HepG2 (cell line): ENCODE measurements at regions not wholly inside any gene's neighbourhood (a gene's known extent, or its start where the extent isn't known, plus 50 kb on each side); places are given as distances from the start of the nearest gene placed in this dataset.

ENCODE experiments used
- ATAC-seq: fragments of 200-7000 bp; cut with Tn5 transposase; 3 replicates; pipeline ENCODE4 v1.9.1; 2020; ENCODE audit warnings: mild to moderate bottlenecking, moderate library complexity
- BruUV-seq: library from RNA; stranded (reverse); fragments of 400-500 nt; replicated peaks from 2 replicates; lab custom pipeline; 2021; lab: Mats Ljungman, UMichigan
- CTCF ChIA-PET: fragments of 300-600 bp; formaldehyde crosslinking; extraction: SDS; loops from one replicate; lab custom pipeline; 2021; ENCODE audit warnings: low total read pairs, inconsistent platforms, low intra/inter-chr PET ratio; lab: Yijun Ruan, JAX
- POLR2A ChIA-PET: fragments of 350-600 bp; sonication (Branson Sonifier 250); formaldehyde crosslinking; loops from one replicate; lab custom pipeline; 2020; ENCODE audit warnings: antibody characterized with exemption, inconsistent platforms; lab: Yijun Ruan, JAX
- DNase-seq: peaks from one replicate; pipeline ENCODE4 v3.0.0-alpha.2; 2015; ENCODE audit warnings: low spot score
- FAIRE-seq: peaks from 3 replicates; lab custom pipeline; 2011; peaks lifted over from hg19 to GRCh38; lab: Jason Lieb, UNC
- H2AFZ ChIP-seq: one replicate; pipeline ENCODE4 v1.6.1; 2011; ENCODE audit warnings: low read length, inconsistent platforms
- H3K27ac ChIP-seq: fragments of 300-600 bp; 3 replicates; pipeline ENCODE4 v1.8.0; 2011; ENCODE audit warnings: mixed run types, mild to moderate bottlenecking, mixed read lengths, low read length, inconsistent platforms; ENCODE audit not compliant: insufficient read depth; ENCODE audit errors: extremely low read length
- H3K27me3 ChIP-seq, 2 experiments: fragments of 200-600 bp in 1 of 2; 2 replicates in 1 of 2; 3 replicates in 1 of 2; pipeline versions ENCODE4 v1.6.0 to v1.8.0; 2011; ENCODE audit warnings: low read length in 2 of 2, mild to moderate bottlenecking in 2 of 2, moderate library complexity in 2 of 2, inconsistent platforms in 1 of 2; ENCODE audit not compliant: insufficient read depth in 2 of 2, control insufficient read depth in 1 of 2
- H3K36me3 ChIP-seq, 2 experiments: fragments of 200-600 bp in 1 of 2; replicated peaks in 1 of 2; 2 replicates in 1 of 2; 3 replicates in 1 of 2; pipeline versions ENCODE4 v1.5.1 to v1.8.0; 2011; ENCODE audit warnings: low read length in 2 of 2, inconsistent platforms in 1 of 2; ENCODE audit not compliant: insufficient read depth in 2 of 2, control insufficient read depth in 1 of 2
- H3K4me1 ChIP-seq: 2 replicates; pipeline ENCODE4 v1.5.1; 2012; ENCODE audit warnings: low read length, inconsistent platforms; ENCODE audit not compliant: insufficient read depth
- H3K4me2 ChIP-seq: 2 replicates; pipeline ENCODE4 v1.6.0; 2011; ENCODE audit warnings: low read depth, low read length, inconsistent platforms
- H3K4me3 ChIP-seq, 3 experiments: fragments of 200-600 bp in 1 of 3; sonication (generic), shearing (Covaris generic) in 1 of 3; replicated peaks in 1 of 3; 2 replicates each; pipeline ENCODE4 v1.5.1; 2011 to 2016; ENCODE audit warnings: low read length in 3 of 3, inconsistent platforms in 2 of 3, low read depth in 2 of 3, mild to moderate bottlenecking in 2 of 3, control low read depth in 1 of 3, mixed read lengths in 1 of 3; ENCODE audit not compliant: insufficient read depth in 1 of 3
- H3K79me2 ChIP-seq: one replicate; pipeline ENCODE4 v1.6.1; 2011; ENCODE audit warnings: low read length, inconsistent platforms; ENCODE audit not compliant: insufficient read depth
- H3K9ac ChIP-seq: 2 replicates; pipeline ENCODE4 v1.6.0; 2011; ENCODE audit warnings: mild to moderate bottlenecking, low read depth, low read length, inconsistent platforms; ENCODE audit not compliant: insufficient read depth
- H3K9me3 ChIP-seq: 2 replicates; pipeline ENCODE4 v1.5.1; 2012; ENCODE audit warnings: mild to moderate bottlenecking, low read length
- H4K20me1 ChIP-seq: 2 replicates; pipeline ENCODE4 v1.6.0; 2011; ENCODE audit warnings: inconsistent platforms, mild to moderate bottlenecking, low read length, moderate library complexity; ENCODE audit not compliant: insufficient read depth
- ATRX ChIP-seq: sonication (generic); formaldehyde crosslinking; IDR thresholded peaks from 2 replicates; pipeline ENCODE4 v1.4.0; 2020; ENCODE audit warnings: missing genetic modification reagents, borderline replicate concordance
- CAMTA2 ChIP-seq: sonication (generic); formaldehyde crosslinking; IDR thresholded peaks from 2 replicates; pipeline ENCODE4 v1.4.0; 2020; ENCODE audit warnings: mild to moderate bottlenecking, missing genetic modification reagents, borderline replicate concordance
- FOXA3 ChIP-seq: IDR thresholded peaks from 2 replicates; pipeline ENCODE4 v1.6.1; 2016; ENCODE audit warnings: missing genetic modification reagents, missing compliant biosample characterization
- FOXJ3 ChIP-seq: sonication (generic); formaldehyde crosslinking; IDR thresholded peaks from 2 replicates; pipeline ENCODE4 v1.4.0; 2020; ENCODE audit warnings: missing genetic modification reagents, mild to moderate bottlenecking, borderline replicate concordance
- HOXD1 ChIP-seq: sonication (generic); formaldehyde crosslinking; IDR thresholded peaks from 2 replicates; pipeline ENCODE4 v1.5.0; 2020; ENCODE audit warnings: missing genetic modification reagents
- MTA1 ChIP-seq: sonication (generic); formaldehyde crosslinking; IDR thresholded peaks from 2 replicates; pipeline ENCODE4 v1.4.0; 2020; ENCODE audit warnings: missing genetic modification reagents, mild to moderate bottlenecking, borderline replicate concordance
- PHF20 ChIP-seq: sonication (generic); formaldehyde crosslinking; IDR thresholded peaks from 2 replicates; pipeline ENCODE4 v1.5.0; 2020; ENCODE audit warnings: mild to moderate bottlenecking, missing genetic modification reagents
- REXO4 ChIP-seq: sonication (generic); formaldehyde crosslinking; IDR thresholded peaks from 2 replicates; pipeline ENCODE4 v1.8.0; 2022; ENCODE audit warnings: missing genetic modification reagents, mild to moderate bottlenecking, borderline replicate concordance
- SNAPC2 ChIP-seq: sonication (generic); formaldehyde crosslinking; IDR thresholded peaks from 2 replicates; pipeline ENCODE4 v1.8.1; 2022; ENCODE audit warnings: mild to moderate bottlenecking, missing genetic modification reagents
- ZFP36L1 ChIP-seq: sonication (generic); formaldehyde crosslinking; IDR thresholded peaks from 2 replicates; pipeline ENCODE4 v1.8.0; 2022; ENCODE audit warnings: mild to moderate bottlenecking, missing genetic modification reagents, moderate library complexity
- ZNF777 ChIP-seq: sonication (generic); formaldehyde crosslinking; IDR thresholded peaks from 2 replicates; pipeline ENCODE4 v1.4.0; 2020; ENCODE audit warnings: missing genetic modification reagents
- WGBS: methylation state at CpG from one replicate; pipeline ENCODE4 v1.1.6; 2017; ENCODE audit warnings: low lambda C conversion rate; 5-methylcytosine and 5-hydroxymethylcytosine counted together
- in situ Hi-C: cut with HindIII; loops from 2 replicates; pipeline ENCODE4 v1.10.0; 2017; ENCODE audit warnings: low pct_unique_long_range_greater_than_20kb; ENCODE audit not compliant: extremely low pct_ligation_motif_present
- intact Hi-C: fragments of 100-400 bp; cut with micrococcal nuclease; formaldehyde crosslinking; loops from one replicate; pipeline ENCODE4 v1.10.0; 2022; ENCODE audit not compliant: unreplicated experiment
- TF ChIP-seq, protein P1 (sequence below): sonication (generic); formaldehyde crosslinking; IDR thresholded peaks from 2 replicates; pipeline ENCODE4 v1.8.1; 2023; ENCODE audit warnings: mild to moderate bottlenecking, missing genetic modification reagents
- TF ChIP-seq, protein P2 (sequence below): sonication (generic); formaldehyde crosslinking; IDR thresholded peaks from 2 replicates; pipeline ENCODE4 v1.4.0; 2020; ENCODE audit warnings: missing genetic modification reagents
- TF ChIP-seq, protein P3 (sequence below): sonication (generic); formaldehyde crosslinking; conservative IDR thresholded peaks from 2 replicates; pipeline ENCODE4 v1.8.0; 2022; ENCODE audit warnings: low read depth, missing genetic modification reagents

DNA sequence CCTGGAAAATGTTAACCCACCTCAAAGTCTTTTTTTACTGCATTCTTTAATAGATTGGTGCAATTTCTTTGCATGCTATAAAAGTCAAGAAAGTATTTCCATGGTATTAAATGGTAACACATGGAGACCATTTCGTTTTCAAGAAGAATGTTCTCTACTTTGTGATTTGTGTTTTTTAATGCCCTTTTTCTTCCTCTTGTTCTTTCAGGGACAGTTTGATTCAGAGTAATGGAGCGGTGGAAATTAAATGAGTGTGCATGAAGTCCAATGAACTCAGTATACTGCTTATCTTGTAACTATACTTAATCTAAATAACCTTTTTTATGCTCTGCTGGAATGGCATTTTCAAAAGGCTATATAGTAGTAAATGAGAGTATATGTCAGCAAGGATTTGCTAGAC lies 507.0 kb upstream of the CDH6 start:
- ATAC-seq (no peak), DNase-seq (no peak), FAIRE-seq (no peak)
- Histone ChIP-seq H3K4me2 (no peak overlapping the region), H3K27ac (no peak overlapping the region), H2AFZ (no peak overlapping the region), H3K9me3 (peaks cover 9% of the 10 kb centered on the region; the same call in 1 of the 2 replicates), H4K20me1 (no peaks in the 10 kb centered on the region), H3K79me2 (no peaks in the 10 kb centered on the region), H3K4me1 (no peaks in the 10 kb centered on the region), H3K27me3 (no peaks in the 10 kb centered on the region), H3K9ac (no peak overlapping the region), H3K36me3 (no peaks in the 10 kb centered on the region), H3K4me3 (no peak overlapping the region)
- in situ Hi-C loops, result no loop called here
- intact Hi-C loops, result no loop called here
- POLR2A ChIA-PET, result no interaction called here
- TF ChIP-seq, protein P1, sequence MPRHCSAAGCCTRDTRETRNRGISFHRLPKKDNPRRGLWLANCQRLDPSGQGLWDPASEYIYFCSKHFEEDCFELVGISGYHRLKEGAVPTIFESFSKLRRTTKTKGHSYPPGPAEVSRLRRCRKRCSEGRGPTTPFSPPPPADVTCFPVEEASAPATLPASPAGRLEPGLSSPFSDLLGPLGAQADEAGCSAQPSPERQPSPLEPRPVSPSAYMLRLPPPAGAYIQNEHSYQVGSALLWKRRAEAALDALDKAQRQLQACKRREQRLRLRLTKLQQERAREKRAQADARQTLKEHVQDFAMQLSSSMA (CRISPR knock-in tag), result no peak
- TF ChIP-seq FOXJ3 (CRISPR knock-in tag) (no peak), CAMTA2 (CRISPR knock-in tag) (no peak)
- BruUV-seq, result no TSS peak
- 37% methylated on average over 2 of the region's 2 CpGs for WGBS
- CTCF ChIA-PET, result no interaction called here

DNA sequence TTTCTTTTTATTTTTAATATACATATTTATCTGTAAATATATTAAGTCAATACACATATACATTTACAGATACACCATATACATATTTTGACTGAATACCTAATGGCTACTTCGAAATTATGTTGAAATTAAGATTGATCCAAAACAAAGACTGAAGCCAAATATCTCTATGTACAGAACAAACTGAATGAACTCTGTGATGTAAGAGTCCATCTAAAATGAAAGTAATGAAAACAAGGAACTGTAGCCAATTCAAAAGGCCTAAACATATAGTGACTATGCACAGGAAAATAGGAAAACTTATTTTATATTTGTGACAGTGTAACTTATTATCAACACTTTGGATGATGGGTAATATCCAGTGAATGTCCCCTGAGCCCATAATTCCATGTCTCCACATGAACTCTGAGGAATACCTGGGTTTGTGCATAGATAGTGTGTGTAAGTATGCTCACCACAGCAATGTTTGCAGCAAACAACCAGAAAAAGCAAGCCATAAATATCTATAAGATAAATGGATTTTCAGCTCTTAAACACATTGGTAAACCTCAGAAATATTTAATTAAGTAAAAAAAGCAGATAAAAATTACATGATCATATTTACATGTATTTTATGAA lies 517.2 kb upstream of the CDH6 start:
- Histone ChIP-seq H3K36me3 (no peaks in the 10 kb centered on the region), H3K4me3 (no peak overlapping the region), H3K79me2 (no peaks in the 10 kb centered on the region), H3K9me3 (peaks cover 21% of the 10 kb centered on the region), H3K27me3 (no peaks in the 10 kb centered on the region), H3K9ac (no peak overlapping the region), H2AFZ (no peak overlapping the region), H3K4me2 (no peak overlapping the region), H3K27ac (no peak overlapping the region), H3K4me1 (no peaks in the 10 kb centered on the region), H4K20me1 (no peaks in the 10 kb centered on the region)
- intact Hi-C loops (no loop called here), in situ Hi-C loops (no loop called here)
- no peak for ATAC-seq
- ChIA-PET POLR2A (no interaction called here), CTCF (no interaction called here)
- DNase-seq, result no peak
- FAIRE-seq, result no peak
- no TSS peak for BruUV-seq
- TF ChIP-seq ZNF777 (CRISPR knock-in tag) (no peak), MTA1 (no peak), REXO4 (CRISPR knock-in tag) (no peak), ATRX (CRISPR knock-in tag) (no peak), SNAPC2 (CRISPR knock-in tag) (no peak), FOXA3 (CRISPR knock-in tag) (no peak), HOXD1 (no peak), PHF20 (no peak), ZFP36L1 (no peak)
- TF ChIP-seq, protein P2, sequence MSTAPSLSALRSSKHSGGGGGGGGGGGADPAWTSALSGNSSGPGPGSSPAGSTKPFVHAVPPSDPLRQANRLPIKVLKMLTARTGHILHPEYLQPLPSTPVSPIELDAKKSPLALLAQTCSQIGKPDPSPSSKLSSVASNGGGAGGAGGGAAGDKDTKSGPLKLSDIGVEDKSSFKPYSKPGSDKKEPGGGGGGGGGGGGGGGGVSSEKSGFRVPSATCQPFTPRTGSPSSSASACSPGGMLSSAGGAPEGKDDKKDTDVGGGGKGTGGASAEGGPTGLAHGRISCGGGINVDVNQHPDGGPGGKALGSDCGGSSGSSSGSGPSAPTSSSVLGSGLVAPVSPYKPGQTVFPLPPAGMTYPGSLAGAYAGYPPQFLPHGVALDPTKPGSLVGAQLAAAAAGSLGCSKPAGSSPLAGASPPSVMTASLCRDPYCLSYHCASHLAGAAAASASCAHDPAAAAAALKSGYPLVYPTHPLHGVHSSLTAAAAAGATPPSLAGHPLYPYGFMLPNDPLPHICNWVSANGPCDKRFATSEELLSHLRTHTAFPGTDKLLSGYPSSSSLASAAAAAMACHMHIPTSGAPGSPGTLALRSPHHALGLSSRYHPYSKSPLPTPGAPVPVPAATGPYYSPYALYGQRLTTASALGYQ (CRISPR knock-in tag), result no peak
- TF ChIP-seq, protein P3, sequence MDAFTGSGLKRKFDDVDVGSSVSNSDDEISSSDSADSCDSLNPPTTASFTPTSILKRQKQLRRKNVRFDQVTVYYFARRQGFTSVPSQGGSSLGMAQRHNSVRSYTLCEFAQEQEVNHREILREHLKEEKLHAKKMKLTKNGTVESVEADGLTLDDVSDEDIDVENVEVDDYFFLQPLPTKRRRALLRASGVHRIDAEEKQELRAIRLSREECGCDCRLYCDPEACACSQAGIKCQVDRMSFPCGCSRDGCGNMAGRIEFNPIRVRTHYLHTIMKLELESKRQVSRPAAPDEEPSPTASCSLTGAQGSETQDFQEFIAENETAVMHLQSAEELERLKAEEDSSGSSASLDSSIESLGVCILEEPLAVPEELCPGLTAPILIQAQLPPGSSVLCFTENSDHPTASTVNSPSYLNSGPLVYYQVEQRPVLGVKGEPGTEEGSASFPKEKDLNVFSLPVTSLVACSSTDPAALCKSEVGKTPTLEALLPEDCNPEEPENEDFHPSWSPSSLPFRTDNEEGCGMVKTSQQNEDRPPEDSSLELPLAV, result no peak
- 0% methylated on average over 1 of the region's 1 CpG for WGBS
